ENCODE measurements at regions not wholly inside any gene's neighbourhood (a gene's known extent, or its start where the extent isn't known, plus 50 kb on each side); places are given as distances from the start of the nearest gene placed in this dataset.

DNA sequence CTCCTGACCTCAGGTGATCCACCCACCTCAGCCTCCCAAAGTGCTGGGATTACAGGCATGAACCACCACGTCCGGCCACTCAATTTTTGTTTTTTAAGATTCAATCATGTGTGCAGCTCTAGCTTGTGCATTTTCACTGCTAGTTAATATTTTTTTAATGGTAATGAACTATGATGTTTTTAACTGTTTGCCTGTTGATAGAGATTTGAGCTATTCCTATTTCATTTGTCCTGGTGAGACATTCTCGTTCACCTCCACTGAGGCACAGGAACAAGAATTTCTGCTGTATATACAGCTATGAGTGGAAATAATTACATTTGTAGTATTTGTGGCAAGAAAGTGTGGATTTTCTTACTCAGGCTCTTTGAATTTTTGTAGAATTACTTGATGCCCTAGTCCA lies 137.7 kb upstream of the MYOCD start:
- TF ChIP-seq POLR2A (IDR thresholded peaks at IDR 0.05) (no peak), POLR2AphosphoS5 (IDR thresholded peaks at IDR 0.05) (no peak)
- TF ChIP-seq, protein P1, sequence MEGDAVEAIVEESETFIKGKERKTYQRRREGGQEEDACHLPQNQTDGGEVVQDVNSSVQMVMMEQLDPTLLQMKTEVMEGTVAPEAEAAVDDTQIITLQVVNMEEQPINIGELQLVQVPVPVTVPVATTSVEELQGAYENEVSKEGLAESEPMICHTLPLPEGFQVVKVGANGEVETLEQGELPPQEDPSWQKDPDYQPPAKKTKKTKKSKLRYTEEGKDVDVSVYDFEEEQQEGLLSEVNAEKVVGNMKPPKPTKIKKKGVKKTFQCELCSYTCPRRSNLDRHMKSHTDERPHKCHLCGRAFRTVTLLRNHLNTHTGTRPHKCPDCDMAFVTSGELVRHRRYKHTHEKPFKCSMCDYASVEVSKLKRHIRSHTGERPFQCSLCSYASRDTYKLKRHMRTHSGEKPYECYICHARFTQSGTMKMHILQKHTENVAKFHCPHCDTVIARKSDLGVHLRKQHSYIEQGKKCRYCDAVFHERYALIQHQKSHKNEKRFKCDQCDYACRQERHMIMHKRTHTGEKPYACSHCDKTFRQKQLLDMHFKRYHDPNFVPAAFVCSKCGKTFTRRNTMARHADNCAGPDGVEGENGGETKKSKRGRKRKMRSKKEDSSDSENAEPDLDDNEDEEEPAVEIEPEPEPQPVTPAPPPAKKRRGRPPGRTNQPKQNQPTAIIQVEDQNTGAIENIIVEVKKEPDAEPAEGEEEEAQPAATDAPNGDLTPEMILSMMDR (IDR thresholded peaks at IDR 0.05): no peak
